Effector memory CD4-positive, alpha-beta T cell (primary cell): ENCODE measurements at regions not wholly inside any gene's neighbourhood (a gene's known extent, or its start where the extent isn't known, plus 50 kb on each side); places are given as distances from the start of the nearest gene placed in this dataset.

Experiments
- DNase-seq, 3 donors: peaks; one replicate each; pipeline ENCODE4 v3.0.0-alpha.2; 2020
- H3K27ac ChIP-seq: 2 replicates; pipeline ENCODE4 v1.7.0; 2013; ENCODE audit warnings: mild to moderate bottlenecking, low read length, moderate library complexity; ENCODE audit not compliant: insufficient read depth, poor library complexity, severe bottlenecking
- H3K27me3 ChIP-seq: replicated peaks from 2 replicates; pipeline ENCODE4 v1.7.0; 2013; ENCODE audit warnings: mild to moderate bottlenecking, low read length; ENCODE audit not compliant: insufficient read depth, control insufficient read depth, poor library complexity, severe bottlenecking
- H3K36me3 ChIP-seq: 2 replicates; pipeline ENCODE4 v1.7.0; 2013; ENCODE audit warnings: mild to moderate bottlenecking, low read length, moderate library complexity; ENCODE audit not compliant: control insufficient read depth, insufficient read depth
- H3K4me1 ChIP-seq: 2 replicates; pipeline ENCODE4 v1.7.0; 2013; ENCODE audit warnings: low read length, mild to moderate bottlenecking; ENCODE audit not compliant: control insufficient read depth, insufficient read depth, poor library complexity, severe bottlenecking
- H3K4me3 ChIP-seq: 2 replicates; pipeline ENCODE4 v1.7.0; 2013; ENCODE audit warnings: low read length, low read depth, mild to moderate bottlenecking; ENCODE audit not compliant: insufficient read depth, poor library complexity, severe bottlenecking
- H3K9me3 ChIP-seq: 2 replicates; pipeline ENCODE4 v1.7.0; 2013; ENCODE audit warnings: mild to moderate bottlenecking, low read length, moderate library complexity; ENCODE audit not compliant: control insufficient read depth

DNA sequence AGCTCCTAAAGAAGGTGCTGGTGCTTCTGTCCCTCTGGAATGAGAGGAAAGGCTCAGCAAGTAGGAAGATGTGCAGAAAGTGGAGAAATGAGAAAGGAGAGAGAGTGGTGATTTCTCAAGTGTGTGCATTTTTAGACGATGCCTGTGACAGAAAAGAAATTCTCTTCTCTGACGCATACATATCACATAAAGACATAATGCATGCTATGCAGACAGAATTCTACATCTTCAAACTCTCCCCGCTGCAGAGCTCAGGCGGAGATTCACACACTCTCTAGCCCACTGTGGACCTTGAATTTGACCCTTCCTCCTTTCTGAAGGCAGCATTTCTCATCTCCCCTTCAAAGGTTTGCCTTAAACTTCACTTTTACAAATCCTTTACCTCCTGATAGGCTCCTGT, 52.0 kb upstream of the CAMK1G start:
- Histone ChIP-seq H3K27me3 (peaks cover 3% of the 10 kb centered on the region), H3K4me3 (no peak overlapping the region), H3K36me3 (no peaks in the 10 kb centered on the region), H3K27ac (no peak overlapping the region), H3K4me1 (no peaks in the 10 kb centered on the region), H3K9me3 (no peaks in the 10 kb centered on the region)
- DNase-seq: no peak
